LNCaP clone FGC (cell line): ENCODE measurements at regions not wholly inside any gene's neighbourhood (a gene's known extent, or its start where the extent isn't known, plus 50 kb on each side); places are given as distances from the start of the nearest gene placed in this dataset.

Experiments
- DNase-seq: peaks from one replicate; pipeline ENCODE4 v3.0.0-alpha.2; 2011; ENCODE audit warnings: low read depth
- H3K4me3 ChIP-seq: 2 replicates; pipeline ENCODE4 v1.5.1; 2011; ENCODE audit warnings: mild to moderate bottlenecking, low read depth, low read length, control low read depth
- TF ChIP-seq, protein P1 (sequence below): IDR thresholded peaks from 2 replicates; pipeline ENCODE4 v1.5.1; 2012; ENCODE audit warnings: mild to moderate bottlenecking; ENCODE audit not compliant: control insufficient read depth, insufficient read depth; ENCODE audit errors: extremely low read depth

DNA sequence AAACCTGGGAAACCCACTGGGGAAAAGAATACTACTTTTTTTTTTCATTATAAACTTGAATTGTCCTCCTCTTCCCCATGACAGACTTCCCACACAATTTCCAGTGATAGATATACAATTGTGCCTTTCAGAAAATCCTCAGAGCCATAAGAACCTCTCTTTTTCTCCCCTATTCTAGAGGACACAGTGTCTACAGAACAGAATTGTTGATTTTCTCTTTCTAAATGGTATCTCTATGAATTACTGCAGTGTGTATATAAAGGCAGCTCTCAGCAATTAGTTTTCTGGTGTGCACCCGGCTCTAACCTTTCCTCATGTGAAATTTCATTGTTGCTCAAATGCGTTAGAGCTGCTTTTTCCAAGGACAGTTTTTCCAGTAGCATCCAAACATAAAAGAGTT, 430.1 kb downstream of the TUSC7 start:
- DNase-seq = no peak
- no peak overlapping the region for H3K4me3 ChIP-seq
- TF ChIP-seq, protein P1, sequence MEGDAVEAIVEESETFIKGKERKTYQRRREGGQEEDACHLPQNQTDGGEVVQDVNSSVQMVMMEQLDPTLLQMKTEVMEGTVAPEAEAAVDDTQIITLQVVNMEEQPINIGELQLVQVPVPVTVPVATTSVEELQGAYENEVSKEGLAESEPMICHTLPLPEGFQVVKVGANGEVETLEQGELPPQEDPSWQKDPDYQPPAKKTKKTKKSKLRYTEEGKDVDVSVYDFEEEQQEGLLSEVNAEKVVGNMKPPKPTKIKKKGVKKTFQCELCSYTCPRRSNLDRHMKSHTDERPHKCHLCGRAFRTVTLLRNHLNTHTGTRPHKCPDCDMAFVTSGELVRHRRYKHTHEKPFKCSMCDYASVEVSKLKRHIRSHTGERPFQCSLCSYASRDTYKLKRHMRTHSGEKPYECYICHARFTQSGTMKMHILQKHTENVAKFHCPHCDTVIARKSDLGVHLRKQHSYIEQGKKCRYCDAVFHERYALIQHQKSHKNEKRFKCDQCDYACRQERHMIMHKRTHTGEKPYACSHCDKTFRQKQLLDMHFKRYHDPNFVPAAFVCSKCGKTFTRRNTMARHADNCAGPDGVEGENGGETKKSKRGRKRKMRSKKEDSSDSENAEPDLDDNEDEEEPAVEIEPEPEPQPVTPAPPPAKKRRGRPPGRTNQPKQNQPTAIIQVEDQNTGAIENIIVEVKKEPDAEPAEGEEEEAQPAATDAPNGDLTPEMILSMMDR = no peak

- TF ChIP-seq, protein P1 = no peak
- peak; percentile 97 for DNase-seq
- no peak overlapping the region for H3K4me3 ChIP-seq
Observed at GRCh38 chr3:117141812-117142211, 432.2 kb downstream of the TUSC7 start.

- no peak for DNase-seq
- no peak overlapping the region for H3K4me3 ChIP-seq
- TF ChIP-seq, protein P1 = no peak
Observed at GRCh38 chr3:117144853-117145252, 435.3 kb downstream of the TUSC7 start.

DNA sequence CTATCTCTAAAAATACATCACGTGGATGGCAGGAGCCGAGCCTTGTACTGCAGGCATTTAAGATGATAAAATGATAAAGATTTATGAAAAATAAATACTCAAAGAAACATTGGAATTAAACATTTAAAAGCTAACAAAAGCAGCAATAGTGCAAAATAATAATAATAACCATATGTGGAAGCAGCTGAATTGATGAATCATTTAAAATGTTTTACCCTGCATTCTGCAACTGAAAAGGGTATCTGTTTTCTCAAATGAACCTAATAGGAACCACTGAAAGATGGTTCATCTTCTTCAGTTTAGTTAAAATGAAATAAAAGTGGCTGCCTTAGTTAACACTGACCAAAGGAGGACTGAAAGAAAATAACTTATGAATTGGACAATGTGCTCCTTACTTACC, 436.1 kb downstream of the TUSC7 start:
- no peak for DNase-seq
- H3K4me3 ChIP-seq = no peak overlapping the region
- TF ChIP-seq, protein P1 = no peak

DNA sequence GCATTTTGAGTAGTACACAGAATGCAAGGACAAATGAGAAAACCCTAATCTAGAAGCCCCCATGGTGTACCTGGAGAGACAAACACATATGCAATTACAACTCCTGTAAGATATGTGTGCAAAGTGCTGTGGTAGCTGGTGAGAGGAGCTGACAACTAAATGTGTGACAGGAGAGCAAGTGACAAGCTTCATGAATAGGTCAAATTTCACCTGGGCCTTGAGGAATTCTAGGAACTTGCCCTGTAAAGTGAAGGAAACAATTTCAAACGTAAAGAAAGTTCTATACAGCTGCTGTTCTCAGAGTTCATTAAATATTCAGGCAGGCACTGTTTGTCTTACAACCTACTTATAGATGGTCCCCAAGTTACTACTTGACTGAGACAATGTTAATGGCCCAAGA, 437.0 kb downstream of the TUSC7 start:
- H3K4me3 ChIP-seq = no peak overlapping the region
- TF ChIP-seq, protein P1 = no peak
- DNase-seq = no peak

- no peak for DNase-seq
- H3K4me3 ChIP-seq = no peak overlapping the region
- TF ChIP-seq, protein P1 = no peak
Observed at GRCh38 chr3:117149584-117149983, 440.0 kb downstream of the TUSC7 start.

DNA sequence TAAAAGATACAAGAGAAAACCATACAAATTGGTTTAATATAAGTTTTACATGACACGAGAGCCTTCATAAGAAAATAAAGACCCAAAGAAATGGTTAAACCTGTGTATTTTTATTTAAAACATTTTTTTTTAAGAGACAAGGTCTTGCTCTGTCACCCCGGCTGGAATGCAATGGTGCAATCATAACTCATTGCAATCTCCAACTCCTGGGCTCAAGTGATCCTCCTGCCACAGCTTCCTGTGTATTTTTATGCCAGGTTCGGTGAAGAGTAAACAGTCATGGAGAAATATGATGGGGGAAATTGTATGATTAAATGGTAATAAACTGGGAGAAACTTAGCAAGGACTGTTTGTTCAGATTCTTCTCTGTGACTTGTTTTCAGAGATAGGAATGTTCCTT, 441.0 kb downstream of the TUSC7 start:
- DNase-seq = no peak
- TF ChIP-seq, protein P1 = no peak
- no peak overlapping the region for H3K4me3 ChIP-seq
